Upper lobe of left lung (tissue), 6 donors: ENCODE measurements at regions not wholly inside any gene's neighbourhood (a gene's known extent, or its start where the extent isn't known, plus 50 kb on each side); places are given as distances from the start of the nearest gene placed in this dataset.

ENCODE experiments used
- ATAC-seq, 2 donors: fragments of 200-7000 bp; cut with Tn5 transposase; one replicate each; pipeline ENCODE4 v1.9.1; 2022; ENCODE audit warnings: mild to moderate bottlenecking in 2 of 2, moderate library complexity in 2 of 2; ENCODE audit not compliant: low FRiP score in 2 of 2
- DNase-seq, 2 donors: peaks; one replicate each; pipeline ENCODE4 v3.0.0-alpha.2; 2019 to 2020
- H3K27ac ChIP-seq, 4 donors: fragments of 200-600 bp; sonication (generic); one replicate each; pipeline ENCODE4 v1.5.1; 2016 to 2019
- H3K27me3 ChIP-seq, 4 donors: fragments of 200-600 bp; sonication (generic); one replicate each; pipeline ENCODE4 v1.5.1; 2017 to 2019
- H3K36me3 ChIP-seq, 4 donors: fragments of 200-600 bp; sonication (generic); one replicate each; pipeline ENCODE4 v1.5.1; 2016 to 2019
- H3K4me1 ChIP-seq, 4 donors: fragments of 200-600 bp; sonication (generic); one replicate each; pipeline ENCODE4 v1.5.1; 2018 to 2019
- H3K4me3 ChIP-seq, 4 donors: fragments of 200-600 bp; sonication (generic); one replicate each; pipeline ENCODE4 v1.5.1; 2017 to 2019; ENCODE audit warnings: mild to moderate bottlenecking in 2 of 4, moderate library complexity in 1 of 4
- H3K9me3 ChIP-seq, 4 donors: fragments of 200-600 bp; sonication (generic); one replicate each; pipeline ENCODE4 v1.5.1; 2018 to 2019
- EP300 ChIP-seq, 4 donors: sonication (generic); formaldehyde crosslinking; IDR thresholded peaks; one replicate each; pipeline ENCODE4 v1.5.1; 2017; ENCODE audit warnings: antibody characterized with exemption in 4 of 4, control low read depth in 2 of 4
- POLR2A ChIP-seq, 4 donors: fragments of 450-650 bp; IDR thresholded peaks; one replicate each; pipeline ENCODE4 v1.5.1; 2016 to 2017; ENCODE audit warnings: antibody characterized with exemption in 4 of 4, mild to moderate bottlenecking in 2 of 4
- POLR2AphosphoS5 ChIP-seq, 2 donors: sonication (generic); formaldehyde crosslinking; IDR thresholded peaks; one replicate each; pipeline ENCODE4 v1.5.1; 2017; ENCODE audit warnings: antibody characterized with exemption in 2 of 2
- WGBS, 2 donors: methylation state at CpG; one replicate each; pipeline ENCODE4 v1.1.5; 2017 to 2018; 5-methylcytosine and 5-hydroxymethylcytosine counted together
- TF ChIP-seq, protein P1 (sequence below), 6 experiments: fragments of 450-650 bp in 4 of 6; fragments of 200-600 bp in 2 of 6; sonication (generic) in 2 of 6; IDR thresholded peaks; one replicate each; pipeline ENCODE4 v1.5.1; 2016 to 2019; ENCODE audit warnings: antibody characterized with exemption in 6 of 6
- donor health status: DM: no; HTN: no; CAD: no; lungs with moderate emphysema.
- donor health status: DM: no; HTN: yes; CAD: no; lungs with severe emphysema.

DNA sequence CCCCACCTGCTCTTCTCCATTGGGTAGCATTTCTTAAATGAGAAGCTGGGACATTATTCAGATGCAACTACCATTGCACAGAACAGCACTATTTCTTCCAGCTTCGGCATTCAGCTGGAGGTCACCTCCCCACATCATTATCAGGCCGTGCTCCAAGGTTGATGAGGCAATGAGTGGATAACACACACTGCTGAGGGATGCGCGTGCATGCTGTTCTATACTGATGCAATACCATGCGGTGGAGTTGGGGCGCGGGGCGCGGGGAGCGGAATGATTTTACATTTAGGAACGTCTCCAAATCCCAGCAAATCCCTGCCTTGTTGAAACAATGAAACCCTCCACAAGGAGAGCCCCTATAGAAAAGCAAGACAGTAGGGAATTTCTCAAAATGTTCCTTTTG, 283.4 kb downstream of the GRIN2B start:
- no peak for ATAC-seq
- TF ChIP-seq POLR2AphosphoS5 (IDR thresholded peaks at IDR 0.05) (no peak), POLR2A (IDR thresholded peaks at IDR 0.05) (no peak), EP300 (IDR thresholded peaks at IDR 0.05) (no peak)
- TF ChIP-seq, protein P1, sequence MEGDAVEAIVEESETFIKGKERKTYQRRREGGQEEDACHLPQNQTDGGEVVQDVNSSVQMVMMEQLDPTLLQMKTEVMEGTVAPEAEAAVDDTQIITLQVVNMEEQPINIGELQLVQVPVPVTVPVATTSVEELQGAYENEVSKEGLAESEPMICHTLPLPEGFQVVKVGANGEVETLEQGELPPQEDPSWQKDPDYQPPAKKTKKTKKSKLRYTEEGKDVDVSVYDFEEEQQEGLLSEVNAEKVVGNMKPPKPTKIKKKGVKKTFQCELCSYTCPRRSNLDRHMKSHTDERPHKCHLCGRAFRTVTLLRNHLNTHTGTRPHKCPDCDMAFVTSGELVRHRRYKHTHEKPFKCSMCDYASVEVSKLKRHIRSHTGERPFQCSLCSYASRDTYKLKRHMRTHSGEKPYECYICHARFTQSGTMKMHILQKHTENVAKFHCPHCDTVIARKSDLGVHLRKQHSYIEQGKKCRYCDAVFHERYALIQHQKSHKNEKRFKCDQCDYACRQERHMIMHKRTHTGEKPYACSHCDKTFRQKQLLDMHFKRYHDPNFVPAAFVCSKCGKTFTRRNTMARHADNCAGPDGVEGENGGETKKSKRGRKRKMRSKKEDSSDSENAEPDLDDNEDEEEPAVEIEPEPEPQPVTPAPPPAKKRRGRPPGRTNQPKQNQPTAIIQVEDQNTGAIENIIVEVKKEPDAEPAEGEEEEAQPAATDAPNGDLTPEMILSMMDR (IDR thresholded peaks at IDR 0.05), result no peak
- Histone ChIP-seq H3K9me3 (no peaks in the 10 kb centered on the region), H3K36me3 (no peaks in the 10 kb centered on the region), H3K4me1 (no peaks in the 10 kb centered on the region), H3K27ac (no peak overlapping the region), H3K27me3 (no peaks in the 10 kb centered on the region), H3K4me3 (no peak overlapping the region)
- WGBS, 2 donors, result 82 to 90% methylated on average over 9 to 11 of the region's 11 CpGs
- peak in 1 of 2 donors; percentile 67 for DNase-seq

GRCh38 chr12:13695781-13696180, 285.6 kb downstream of the GRIN2B start:
- no peak for DNase-seq
- 67 to 87% methylated on average over 2 of the region's 2 CpGs for WGBS, 2 donors
- H3K4me3 ChIP-seq, result no peak overlapping the region
- H3K4me1 ChIP-seq, result no peaks in the 10 kb centered on the region
- no peak for ATAC-seq
- H3K27ac ChIP-seq, result no peak overlapping the region
- no peaks in the 10 kb centered on the region for H3K27me3 ChIP-seq
- H3K9me3 ChIP-seq, result no peaks in the 10 kb centered on the region
- TF ChIP-seq POLR2A (IDR thresholded peaks at IDR 0.05) (no peak), EP300 (IDR thresholded peaks at IDR 0.05) (no peak), POLR2AphosphoS5 (IDR thresholded peaks at IDR 0.05) (no peak)
- TF ChIP-seq, protein P1 (IDR thresholded peaks at IDR 0.05), result no peak
- no peaks in the 10 kb centered on the region for H3K36me3 ChIP-seq

DNA sequence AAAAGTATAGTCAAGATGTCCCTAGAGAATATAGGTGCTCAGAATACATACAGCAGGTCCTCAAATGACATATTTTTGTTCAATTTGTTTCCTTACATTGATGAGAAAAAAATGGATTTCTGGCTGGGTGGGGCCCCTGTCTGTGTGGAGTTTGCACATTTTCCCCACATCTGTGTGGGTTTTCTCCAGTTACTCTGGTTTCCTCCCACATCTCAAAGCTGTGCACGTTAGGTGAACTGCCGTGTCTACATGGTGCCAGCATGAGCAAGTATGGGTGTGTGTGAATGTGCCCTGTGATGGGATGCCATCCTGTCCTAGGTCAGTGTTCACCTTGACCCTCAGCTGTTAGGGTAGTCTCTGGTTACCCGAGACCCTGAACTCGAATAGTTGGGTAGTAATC, 289.1 kb downstream of the GRIN2B start:
- Histone ChIP-seq H3K9me3 (no peaks in the 10 kb centered on the region), H3K4me1 (no peaks in the 10 kb centered on the region), H3K36me3 (no peaks in the 10 kb centered on the region), H3K27me3 (no peaks in the 10 kb centered on the region), H3K4me3 (no peak overlapping the region), H3K27ac (no peak overlapping the region)
- DNase-seq (no peak), ATAC-seq (no peak)
- TF ChIP-seq POLR2A (IDR thresholded peaks at IDR 0.05) (no peak), POLR2AphosphoS5 (IDR thresholded peaks at IDR 0.05) (no peak), EP300 (IDR thresholded peaks at IDR 0.05) (no peak)
- TF ChIP-seq, protein P1 (IDR thresholded peaks at IDR 0.05), result no peak
- 84 to 88% methylated on average over 4 of the region's 4 CpGs for WGBS, 2 donors

DNA sequence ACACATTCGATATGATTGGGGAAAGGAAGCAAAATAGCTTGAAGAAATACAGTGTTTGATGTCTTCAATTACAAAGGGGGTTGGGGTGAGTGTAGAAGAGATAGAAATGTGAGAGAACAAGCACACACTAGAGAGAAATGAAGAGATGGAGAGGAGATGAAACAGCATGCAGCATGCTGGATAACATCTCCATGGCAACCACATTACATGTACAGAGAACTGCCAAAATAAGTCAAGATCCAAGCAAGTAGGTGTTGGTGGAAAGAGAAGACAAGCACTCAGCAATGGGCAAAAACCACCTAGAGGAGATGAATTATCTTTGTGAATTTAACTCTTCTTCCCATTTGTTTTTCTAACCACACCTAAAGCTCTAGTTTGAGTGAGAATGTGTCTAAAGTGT, 289.8 kb downstream of the GRIN2B start:
- H3K36me3 ChIP-seq, result no peaks in the 10 kb centered on the region
- no peaks in the 10 kb centered on the region for H3K27me3 ChIP-seq
- no peak overlapping the region for H3K4me3 ChIP-seq
- no peak for DNase-seq
- WGBS, 2 donors, result 69% methylated on average over 1 of the region's 1 CpG
- ATAC-seq, result no peak
- H3K27ac ChIP-seq, result no peak overlapping the region
- TF ChIP-seq POLR2AphosphoS5 (IDR thresholded peaks at IDR 0.05), result no peak
- TF ChIP-seq, protein P1 (IDR thresholded peaks at IDR 0.05), result no peak
- TF ChIP-seq EP300 (IDR thresholded peaks at IDR 0.05), result no peak
- TF ChIP-seq POLR2A (IDR thresholded peaks at IDR 0.05), result no peak
- no peaks in the 10 kb centered on the region for H3K4me1 ChIP-seq
- H3K9me3 ChIP-seq, result no peaks in the 10 kb centered on the region

DNA sequence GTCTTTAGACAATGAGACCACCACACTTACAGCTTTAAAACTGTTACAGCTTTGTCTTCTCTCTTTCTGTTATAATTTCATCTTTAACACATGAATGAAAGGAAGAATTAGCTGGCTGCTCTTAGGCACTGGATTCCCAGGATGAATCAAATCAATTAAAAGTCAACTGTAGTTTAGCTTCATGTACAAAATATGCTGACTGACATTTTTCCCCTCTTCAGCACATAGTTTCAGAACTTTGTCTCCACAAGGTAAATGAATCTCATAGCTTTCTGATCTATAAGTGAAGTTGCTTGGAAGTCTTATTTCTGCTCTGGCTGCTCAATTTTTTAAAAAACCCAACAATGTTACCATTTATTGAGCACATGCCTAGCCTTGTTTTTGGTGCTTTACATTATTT, 293.8 kb downstream of the GRIN2B start:
- no peaks in the 10 kb centered on the region for H3K4me1 ChIP-seq
- no peaks in the 10 kb centered on the region for H3K36me3 ChIP-seq
- TF ChIP-seq EP300 (IDR thresholded peaks at IDR 0.05) (no peak), POLR2A (IDR thresholded peaks at IDR 0.05) (no peak), POLR2AphosphoS5 (IDR thresholded peaks at IDR 0.05) (no peak)
- TF ChIP-seq, protein P1 (IDR thresholded peaks at IDR 0.05), result no peak
- no peak overlapping the region for H3K27ac ChIP-seq
- H3K27me3 ChIP-seq, result no peaks in the 10 kb centered on the region
- H3K4me3 ChIP-seq, result no peak overlapping the region
- H3K9me3 ChIP-seq, result no peaks in the 10 kb centered on the region
- DNase-seq, result no peak
- ATAC-seq, result no peak
